HL-60 (cell line): ENCODE measurements at regions not wholly inside any gene's neighbourhood (a gene's known extent, or its start where the extent isn't known, plus 50 kb on each side); places are given as distances from the start of the nearest gene placed in this dataset.
A peak's percentile ranks its signal among the peaks of the same experiment; 100 is the strongest.

Experiments
- DNase-seq, 2 experiments: peaks; one replicate each; pipeline ENCODE4 v3.0.0-alpha.2; 2010 to 2020; ENCODE audit warnings: low read depth in 1 of 2, low spot score in 1 of 2
- H3K27ac ChIP-seq: fragments of 250-450 bp; sonication (Bioruptor Pico); replicated peaks from 2 replicates; pipeline ENCODE4 v1.5.1; 2020; ENCODE audit warnings: mild to moderate bottlenecking, moderate library complexity
- H3K27me3 ChIP-seq: fragments of 250-450 bp; sonication (Bioruptor Pico); 2 replicates; pipeline ENCODE4 v1.5.1; 2021; ENCODE audit warnings: mild to moderate bottlenecking, moderate library complexity; ENCODE audit not compliant: insufficient read depth, poor library complexity, severe bottlenecking
- H3K4me3 ChIP-seq: replicated peaks from 2 replicates; pipeline ENCODE4 v1.5.1; 2011; ENCODE audit warnings: mild to moderate bottlenecking, control low read depth, low read length; ENCODE audit not compliant: insufficient read depth
- GABPA ChIP-seq: IDR thresholded peaks from 2 replicates; pipeline ENCODE4 v1.6.1; 2012; ENCODE audit warnings: low read depth
- POLR2AphosphoS5 ChIP-seq: IDR thresholded peaks from 2 replicates; pipeline ENCODE4 v1.6.1; 2012; ENCODE audit warnings: low read depth
- REST ChIP-seq: IDR thresholded peaks from 2 replicates; pipeline ENCODE4 v1.6.1; 2012; ENCODE audit warnings: low read depth; ENCODE audit not compliant: insufficient replicate concordance
- SPI1 ChIP-seq: IDR thresholded peaks from 2 replicates; pipeline ENCODE4 v1.6.1; 2012; ENCODE audit warnings: low read depth, mild to moderate bottlenecking, borderline replicate concordance
- TF ChIP-seq, protein P1 (sequence below): IDR thresholded peaks from one replicate; pipeline ENCODE4 v1.5.1; 2011; ENCODE audit warnings: low read length, control low read depth, inconsistent platforms; ENCODE audit not compliant: insufficient read depth

GRCh38 chr10:104512800-104513199 lies 128.3 kb upstream of the SORCS3 start:
- Histone ChIP-seq H3K27me3 (peaks cover 5% of the 10 kb centered on the region), H3K4me3 (no peak overlapping the region), H3K27ac (no peak overlapping the region)
- TF ChIP-seq GABPA (no peak), REST (no peak), SPI1 (no peak), POLR2AphosphoS5 (no peak)
- TF ChIP-seq, protein P1, sequence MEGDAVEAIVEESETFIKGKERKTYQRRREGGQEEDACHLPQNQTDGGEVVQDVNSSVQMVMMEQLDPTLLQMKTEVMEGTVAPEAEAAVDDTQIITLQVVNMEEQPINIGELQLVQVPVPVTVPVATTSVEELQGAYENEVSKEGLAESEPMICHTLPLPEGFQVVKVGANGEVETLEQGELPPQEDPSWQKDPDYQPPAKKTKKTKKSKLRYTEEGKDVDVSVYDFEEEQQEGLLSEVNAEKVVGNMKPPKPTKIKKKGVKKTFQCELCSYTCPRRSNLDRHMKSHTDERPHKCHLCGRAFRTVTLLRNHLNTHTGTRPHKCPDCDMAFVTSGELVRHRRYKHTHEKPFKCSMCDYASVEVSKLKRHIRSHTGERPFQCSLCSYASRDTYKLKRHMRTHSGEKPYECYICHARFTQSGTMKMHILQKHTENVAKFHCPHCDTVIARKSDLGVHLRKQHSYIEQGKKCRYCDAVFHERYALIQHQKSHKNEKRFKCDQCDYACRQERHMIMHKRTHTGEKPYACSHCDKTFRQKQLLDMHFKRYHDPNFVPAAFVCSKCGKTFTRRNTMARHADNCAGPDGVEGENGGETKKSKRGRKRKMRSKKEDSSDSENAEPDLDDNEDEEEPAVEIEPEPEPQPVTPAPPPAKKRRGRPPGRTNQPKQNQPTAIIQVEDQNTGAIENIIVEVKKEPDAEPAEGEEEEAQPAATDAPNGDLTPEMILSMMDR, result no peak
- no peak for DNase-seq

- Histone ChIP-seq H3K27me3 (peaks cover 5% of the 10 kb centered on the region), H3K27ac (no peak overlapping the region), H3K4me3 (no peak overlapping the region)
- no peak for TF ChIP-seq GABPA
- TF ChIP-seq SPI1, result no peak
- no peak for TF ChIP-seq POLR2AphosphoS5
- TF ChIP-seq, protein P1, result no peak
- TF ChIP-seq REST, result no peak
- DNase-seq, result peak in 1 of 2 experiments; percentile 13
Measured at GRCh38 chr10:104515678-104516199, 125.4 kb upstream of the SORCS3 start.

DNA sequence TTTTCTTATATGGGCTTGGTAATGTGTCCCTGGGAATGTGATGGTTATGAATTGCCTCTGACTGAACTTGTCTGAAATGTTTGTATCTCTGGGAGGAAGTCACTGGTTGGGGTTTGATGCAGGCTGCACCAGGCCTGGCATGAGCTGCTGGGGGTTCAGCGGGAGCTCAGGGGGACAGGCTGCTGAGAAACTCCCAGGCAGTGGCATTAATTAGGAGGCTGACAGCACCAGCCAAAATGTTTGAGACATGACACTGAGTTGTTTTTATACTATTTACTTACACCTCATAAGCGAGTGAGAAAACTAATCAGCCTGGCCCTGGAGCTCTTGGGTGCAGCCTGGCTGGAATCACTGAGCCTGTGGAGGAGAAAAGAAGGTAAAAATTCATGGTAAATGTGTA lies 124.1 kb upstream of the SORCS3 start:
- no peak overlapping the region for H3K4me3 ChIP-seq
- no peak overlapping the region for H3K27ac ChIP-seq
- DNase-seq, result no peak
- TF ChIP-seq GABPA (no peak), REST (no peak), POLR2AphosphoS5 (no peak), SPI1 (no peak)
- TF ChIP-seq, protein P1, result no peak
- peaks cover 5% of the 10 kb centered on the region for H3K27me3 ChIP-seq
